VCaP (cell line): ENCODE measurements at regions not wholly inside any gene's neighbourhood (a gene's known extent, or its start where the extent isn't known, plus 50 kb on each side); places are given as distances from the start of the nearest gene placed in this dataset.

Experiments
- H3K27ac ChIP-seq: fragments of 450-650 bp; 2 replicates; pipeline ENCODE4 v1.5.1; 2017
- TF ChIP-seq, protein P1 (sequence below): fragments of 450-650 bp; conservative IDR thresholded peaks from 2 replicates; pipeline ENCODE4 v1.5.1; 2017; ENCODE audit warnings: mild to moderate bottlenecking, moderate library complexity

GRCh38 chr2:7243276-7243675 is 326.1 kb downstream of the RNF144A start:
- TF ChIP-seq, protein P1, sequence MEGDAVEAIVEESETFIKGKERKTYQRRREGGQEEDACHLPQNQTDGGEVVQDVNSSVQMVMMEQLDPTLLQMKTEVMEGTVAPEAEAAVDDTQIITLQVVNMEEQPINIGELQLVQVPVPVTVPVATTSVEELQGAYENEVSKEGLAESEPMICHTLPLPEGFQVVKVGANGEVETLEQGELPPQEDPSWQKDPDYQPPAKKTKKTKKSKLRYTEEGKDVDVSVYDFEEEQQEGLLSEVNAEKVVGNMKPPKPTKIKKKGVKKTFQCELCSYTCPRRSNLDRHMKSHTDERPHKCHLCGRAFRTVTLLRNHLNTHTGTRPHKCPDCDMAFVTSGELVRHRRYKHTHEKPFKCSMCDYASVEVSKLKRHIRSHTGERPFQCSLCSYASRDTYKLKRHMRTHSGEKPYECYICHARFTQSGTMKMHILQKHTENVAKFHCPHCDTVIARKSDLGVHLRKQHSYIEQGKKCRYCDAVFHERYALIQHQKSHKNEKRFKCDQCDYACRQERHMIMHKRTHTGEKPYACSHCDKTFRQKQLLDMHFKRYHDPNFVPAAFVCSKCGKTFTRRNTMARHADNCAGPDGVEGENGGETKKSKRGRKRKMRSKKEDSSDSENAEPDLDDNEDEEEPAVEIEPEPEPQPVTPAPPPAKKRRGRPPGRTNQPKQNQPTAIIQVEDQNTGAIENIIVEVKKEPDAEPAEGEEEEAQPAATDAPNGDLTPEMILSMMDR, result no peak
- no peak overlapping the region for H3K27ac ChIP-seq

DNA sequence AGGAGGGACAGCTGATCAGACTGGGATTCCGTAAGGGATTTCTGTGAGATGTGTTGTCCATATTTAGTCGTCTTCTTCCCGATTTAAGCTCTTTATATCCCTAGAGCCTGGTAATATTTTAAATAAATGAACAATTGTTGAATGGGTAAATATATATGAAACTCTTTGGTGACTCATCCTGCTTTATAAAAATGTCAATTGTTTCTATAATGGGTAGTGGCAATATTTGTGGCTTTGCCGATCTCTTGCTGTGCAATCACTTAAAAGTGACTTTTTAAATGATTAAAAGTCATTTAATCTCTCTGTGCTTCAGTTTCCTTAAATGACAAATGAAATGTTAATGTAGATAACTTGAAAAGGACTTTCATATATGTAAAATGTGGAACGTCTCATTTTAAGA is 339.2 kb downstream of the RNF144A start:
- TF ChIP-seq, protein P1, result no peak

DNA sequence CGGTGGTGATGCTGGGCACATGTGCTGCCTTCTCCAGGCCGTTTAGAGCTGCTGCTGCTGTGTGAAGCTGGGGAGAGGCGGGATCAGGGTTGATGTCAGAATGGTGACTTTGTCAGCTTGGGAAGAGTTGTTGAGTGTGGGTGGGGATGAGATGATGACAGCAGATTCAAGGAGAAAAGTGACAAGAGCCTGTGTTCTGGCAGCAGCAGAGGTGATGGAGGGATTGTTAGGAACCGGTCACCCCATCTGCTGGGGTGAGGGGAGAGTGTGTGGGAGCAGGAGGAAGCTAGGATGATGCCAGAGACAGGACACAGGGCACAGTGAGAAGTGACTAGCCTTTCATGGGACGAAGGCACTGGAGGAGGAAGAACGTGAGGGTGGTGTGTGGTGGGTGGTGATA is 345.5 kb downstream of the RNF144A start:
- H3K27ac ChIP-seq, result no peak overlapping the region

More for the DNA sequence above, 339.2 kb downstream of the RNF144A start:
- H3K27ac ChIP-seq, result no peak overlapping the region

GRCh38 chr2:7264791-7265190 is 347.6 kb downstream of the RNF144A start:
- H3K27ac ChIP-seq, result no peak overlapping the region
- TF ChIP-seq, protein P1, result no peak

More for the DNA sequence above, 345.5 kb downstream of the RNF144A start:
- TF ChIP-seq, protein P1, result no peak

- TF ChIP-seq, protein P1, result no peak
These were observed 348.1 kb downstream of the RNF144A start for GRCh38 chr2:7265286-7265685.

GRCh38 chr2:7269106-7269643 is 352.0 kb downstream of the RNF144A start:
- TF ChIP-seq, protein P1, result no peak
- H3K27ac ChIP-seq, result no peak overlapping the region

More at GRCh38 chr2:7265286-7265685, 348.1 kb downstream of the RNF144A start:
- H3K27ac ChIP-seq, result no peak overlapping the region

- TF ChIP-seq, protein P1, result no peak
- no peak overlapping the region for H3K27ac ChIP-seq
These were observed 352.8 kb downstream of the RNF144A start for GRCh38 chr2:7270011-7270431.
